ENCODE measurements at regions not wholly inside any gene's neighbourhood (a gene's known extent, or its start where the extent isn't known, plus 50 kb on each side); places are given as distances from the start of the nearest gene placed in this dataset.

DNA sequence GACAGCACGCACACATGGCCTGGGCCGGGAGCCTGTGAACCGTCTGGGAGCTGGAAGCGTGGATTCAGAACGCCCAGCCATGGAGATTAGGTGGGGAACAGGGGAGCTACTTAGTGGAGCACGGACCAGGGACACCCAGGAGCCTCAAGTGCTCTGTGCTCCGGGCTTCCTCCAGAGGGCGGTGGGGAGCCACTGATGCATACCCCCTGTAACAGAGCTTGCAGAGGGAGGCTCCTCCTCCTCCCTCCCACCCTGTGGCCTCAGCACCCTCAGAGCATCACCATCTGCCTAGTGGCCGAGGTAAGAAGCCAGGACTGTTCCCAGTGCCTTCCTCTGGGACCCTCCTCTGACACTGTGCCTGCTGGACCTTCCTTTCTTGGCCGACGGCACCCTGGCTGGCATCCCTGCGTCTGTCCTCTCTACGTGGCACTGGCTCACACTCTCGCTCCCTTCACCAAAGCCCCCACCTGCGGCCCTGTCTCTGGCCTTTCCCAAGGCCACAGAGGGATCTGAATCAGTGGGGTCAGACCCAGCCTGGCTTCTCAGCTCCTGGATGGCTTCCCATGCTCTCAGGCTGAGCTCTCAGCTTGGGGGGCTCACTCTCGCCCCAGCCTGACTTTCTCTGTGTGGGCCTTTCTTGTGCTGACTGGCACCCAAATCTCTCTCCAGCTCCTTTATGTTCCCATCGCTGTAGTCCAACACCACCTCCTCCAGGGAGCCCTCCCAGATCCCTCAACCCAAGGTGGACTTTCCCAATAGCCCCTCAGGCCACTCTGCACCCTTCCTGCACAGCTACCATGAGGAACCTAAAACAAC lies 780.9 kb downstream of the BRD1 start:
- Histone ChIP-seq H3K27ac (ENCODE audit: low read length) (no peak overlapping the region), H3K4me1 (ENCODE audit: control insufficient read depth in 1 of 2, insufficient read depth in 2 of 2, low read length in 2 of 2) (no peaks in the 10 kb centered on the region), H3K9me3 (ENCODE audit: control insufficient read depth in 1 of 2, low read length in 2 of 2) (no peaks in the 10 kb centered on the region), H3K27me3 (ENCODE audit: low read depth, low read length) (no peaks in the 10 kb centered on the region), H3K4me3 (ENCODE audit: low read depth in 1 of 2, low read length in 2 of 2) (no peak overlapping the region), H3K36me3 (ENCODE audit: control insufficient read depth in 1 of 2, insufficient read depth in 2 of 2, low read length in 2 of 2) (no peaks in the 10 kb centered on the region)

DNA sequence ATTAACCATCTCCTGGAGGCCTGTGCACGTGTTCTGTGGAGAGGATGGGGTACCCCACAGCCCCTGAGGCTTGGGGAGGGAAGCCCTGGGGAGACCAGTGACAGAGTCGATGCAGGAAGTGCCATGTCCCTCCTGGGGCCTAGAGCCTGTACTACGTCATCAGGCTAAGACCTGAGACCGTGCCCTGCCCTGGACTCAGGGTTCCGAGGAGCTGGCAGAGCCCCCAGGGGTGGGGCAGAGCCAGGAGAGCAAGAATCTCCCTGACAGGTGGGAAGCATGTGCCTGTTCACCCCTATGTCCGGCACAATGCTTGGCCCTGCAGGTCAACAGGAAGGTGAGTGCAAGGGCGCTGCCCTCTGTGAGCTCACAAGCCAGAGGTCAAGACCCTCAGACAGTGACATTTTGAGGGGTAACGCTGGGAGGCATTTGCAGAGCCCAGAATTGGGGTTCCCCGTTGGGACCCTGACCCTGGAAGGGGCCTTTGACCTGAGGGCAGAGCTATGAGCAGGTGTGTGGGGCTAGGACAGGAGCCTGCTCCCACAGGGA lies 781.6 kb downstream of the BRD1 start:
- H3K9me3 ChIP-seq (ENCODE audit: control insufficient read depth in 1 of 2, low read length in 2 of 2) = no peaks in the 10 kb centered on the region
- H3K4me3 ChIP-seq (ENCODE audit: low read depth in 1 of 2, low read length in 2 of 2) = no peak overlapping the region
- H3K27me3 ChIP-seq (ENCODE audit: low read depth, low read length) = no peaks in the 10 kb centered on the region
- H3K27ac ChIP-seq (ENCODE audit: low read length) = no peak overlapping the region
- H3K36me3 ChIP-seq (ENCODE audit: control insufficient read depth in 1 of 2, insufficient read depth in 2 of 2, low read length in 2 of 2) = no peaks in the 10 kb centered on the region
- no peaks in the 10 kb centered on the region for H3K4me1 ChIP-seq (ENCODE audit: control insufficient read depth in 1 of 2, insufficient read depth in 2 of 2, low read length in 2 of 2)

GRCh38 chr22:49045276-49045675 lies 782.4 kb downstream of the BRD1 start:
- Histone ChIP-seq H3K4me1 (ENCODE audit: control insufficient read depth in 1 of 2, insufficient read depth in 2 of 2, low read length in 2 of 2) (no peaks in the 10 kb centered on the region), H3K4me3 (ENCODE audit: low read depth in 1 of 2, low read length in 2 of 2) (no peak overlapping the region), H3K36me3 (ENCODE audit: control insufficient read depth in 1 of 2, insufficient read depth in 2 of 2, low read length in 2 of 2) (no peaks in the 10 kb centered on the region), H3K27me3 (ENCODE audit: low read depth, low read length) (no peaks in the 10 kb centered on the region), H3K27ac (ENCODE audit: low read length) (no peak overlapping the region), H3K9me3 (ENCODE audit: control insufficient read depth in 1 of 2, low read length in 2 of 2) (no peaks in the 10 kb centered on the region)

DNA sequence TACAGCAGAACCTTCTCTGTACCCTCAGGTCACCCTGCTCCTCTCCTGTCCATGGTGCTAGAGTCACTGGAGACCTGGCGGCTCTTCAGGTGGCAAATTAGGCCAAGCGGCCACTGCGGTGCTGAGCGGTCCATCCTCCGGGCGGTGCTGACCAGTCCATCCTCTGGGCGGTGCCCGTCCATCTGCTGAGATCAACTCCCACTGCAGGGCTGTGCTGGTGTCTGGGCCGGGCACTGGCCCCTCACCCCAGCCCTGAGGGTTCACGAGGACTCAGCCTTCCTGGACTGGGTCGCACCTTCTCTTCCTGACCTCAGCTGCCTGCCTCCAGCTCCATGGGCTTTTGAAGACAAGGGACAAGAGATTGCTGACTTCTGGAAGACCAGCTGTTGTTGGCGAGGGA lies 782.9 kb downstream of the BRD1 start:
- Histone ChIP-seq H3K4me3 (ENCODE audit: low read depth in 1 of 2, low read length in 2 of 2) (no peak overlapping the region), H3K36me3 (ENCODE audit: control insufficient read depth in 1 of 2, insufficient read depth in 2 of 2, low read length in 2 of 2) (no peaks in the 10 kb centered on the region), H3K9me3 (ENCODE audit: control insufficient read depth in 1 of 2, low read length in 2 of 2) (no peaks in the 10 kb centered on the region), H3K4me1 (ENCODE audit: control insufficient read depth in 1 of 2, insufficient read depth in 2 of 2, low read length in 2 of 2) (no peaks in the 10 kb centered on the region), H3K27me3 (ENCODE audit: low read depth, low read length) (no peaks in the 10 kb centered on the region), H3K27ac (ENCODE audit: low read length) (no peak overlapping the region)

- Histone ChIP-seq H3K9me3 (ENCODE audit: control insufficient read depth in 1 of 2, low read length in 2 of 2) (no peaks in the 10 kb centered on the region), H3K4me1 (ENCODE audit: control insufficient read depth in 1 of 2, insufficient read depth in 2 of 2, low read length in 2 of 2) (no peaks in the 10 kb centered on the region), H3K36me3 (ENCODE audit: control insufficient read depth in 1 of 2, insufficient read depth in 2 of 2, low read length in 2 of 2) (no peaks in the 10 kb centered on the region), H3K27ac (ENCODE audit: low read length) (no peak overlapping the region), H3K27me3 (ENCODE audit: low read depth, low read length) (no peaks in the 10 kb centered on the region), H3K4me3 (ENCODE audit: low read depth in 1 of 2, low read length in 2 of 2) (no peak overlapping the region)
These were observed 783.6 kb downstream of the BRD1 start for GRCh38 chr22:49044091-49044490.

- Histone ChIP-seq H3K27ac (ENCODE audit: low read length) (no peak overlapping the region), H3K27me3 (ENCODE audit: low read depth, low read length) (no peaks in the 10 kb centered on the region), H3K9me3 (ENCODE audit: control insufficient read depth in 1 of 2, low read length in 2 of 2) (no peaks in the 10 kb centered on the region), H3K4me3 (ENCODE audit: low read depth in 1 of 2, low read length in 2 of 2) (no peak overlapping the region), H3K4me1 (ENCODE audit: control insufficient read depth in 1 of 2, insufficient read depth in 2 of 2, low read length in 2 of 2) (no peaks in the 10 kb centered on the region), H3K36me3 (ENCODE audit: control insufficient read depth in 1 of 2, insufficient read depth in 2 of 2, low read length in 2 of 2) (no peaks in the 10 kb centered on the region)
These were observed 784.5 kb downstream of the BRD1 start for GRCh38 chr22:49042877-49043859.

DNA sequence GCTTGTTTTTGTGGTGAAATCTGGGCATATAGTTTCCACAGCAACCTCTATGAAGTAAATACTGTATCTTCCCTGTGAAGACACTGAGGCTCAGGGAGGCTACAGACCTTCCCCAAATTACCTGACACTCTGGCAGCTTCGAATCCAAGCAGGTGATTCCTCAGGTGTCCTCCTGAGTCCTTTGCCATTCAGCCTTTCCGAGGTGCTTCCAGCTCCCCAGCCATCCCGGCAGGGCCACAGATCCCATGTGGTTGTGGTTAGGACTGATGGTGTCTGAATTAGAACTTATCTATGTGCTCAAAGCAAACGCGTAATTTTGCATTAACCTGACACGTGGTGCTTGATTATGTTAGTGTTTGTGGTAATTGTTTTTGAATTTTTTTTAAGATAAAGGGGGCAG lies 785.6 kb downstream of the BRD1 start:
- Histone ChIP-seq H3K27ac (ENCODE audit: low read length) (no peak overlapping the region), H3K4me3 (ENCODE audit: low read depth in 1 of 2, low read length in 2 of 2) (no peak overlapping the region), H3K4me1 (ENCODE audit: control insufficient read depth in 1 of 2, insufficient read depth in 2 of 2, low read length in 2 of 2) (no peaks in the 10 kb centered on the region), H3K27me3 (ENCODE audit: low read depth, low read length) (no peaks in the 10 kb centered on the region), H3K36me3 (ENCODE audit: control insufficient read depth in 1 of 2, insufficient read depth in 2 of 2, low read length in 2 of 2) (no peaks in the 10 kb centered on the region), H3K9me3 (ENCODE audit: control insufficient read depth in 1 of 2, low read length in 2 of 2) (no peaks in the 10 kb centered on the region)

DNA sequence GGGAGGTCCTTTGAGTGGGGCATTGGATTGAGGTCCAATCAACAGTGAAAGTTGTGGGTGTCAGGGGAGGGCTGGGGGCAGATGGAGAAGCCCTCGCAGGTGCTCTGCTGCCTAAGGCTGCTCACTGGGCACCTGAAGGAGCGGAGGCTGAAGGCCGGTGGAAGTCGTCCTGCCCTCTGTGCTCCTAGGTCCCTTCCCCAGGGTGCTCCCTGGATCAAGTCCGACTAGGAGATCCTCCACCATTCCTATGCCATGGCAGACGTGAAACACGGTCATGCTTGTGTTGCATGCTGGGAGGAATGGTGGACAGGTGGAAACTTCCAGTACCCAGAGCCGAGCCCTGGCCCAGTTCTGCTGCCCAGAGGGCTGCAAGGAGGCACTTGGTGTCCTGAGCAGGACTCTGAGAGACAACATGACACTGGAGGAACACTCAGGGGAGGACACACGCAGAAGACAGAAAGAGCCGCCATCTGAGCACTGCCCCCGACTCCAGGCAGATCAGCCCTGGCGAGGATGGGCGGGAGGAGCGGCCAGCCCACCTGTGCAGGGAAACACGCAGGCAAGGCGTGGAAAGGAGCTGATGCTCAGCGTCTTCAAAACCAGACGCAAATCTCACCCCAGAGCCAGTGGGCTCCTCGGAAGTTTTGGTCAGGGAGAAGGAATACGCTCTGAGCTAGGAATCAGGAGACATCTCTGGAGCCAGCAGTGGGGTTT lies 786.8 kb downstream of the BRD1 start:
- Histone ChIP-seq H3K9me3 (ENCODE audit: control insufficient read depth in 1 of 2, low read length in 2 of 2) (no peaks in the 10 kb centered on the region), H3K27ac (ENCODE audit: low read length) (no peak overlapping the region), H3K4me3 (ENCODE audit: low read depth in 1 of 2, low read length in 2 of 2) (no peak overlapping the region), H3K36me3 (ENCODE audit: control insufficient read depth in 1 of 2, insufficient read depth in 2 of 2, low read length in 2 of 2) (no peaks in the 10 kb centered on the region), H3K4me1 (ENCODE audit: control insufficient read depth in 1 of 2, insufficient read depth in 2 of 2, low read length in 2 of 2) (no peaks in the 10 kb centered on the region), H3K27me3 (ENCODE audit: low read depth, low read length) (no peaks in the 10 kb centered on the region)

DNA sequence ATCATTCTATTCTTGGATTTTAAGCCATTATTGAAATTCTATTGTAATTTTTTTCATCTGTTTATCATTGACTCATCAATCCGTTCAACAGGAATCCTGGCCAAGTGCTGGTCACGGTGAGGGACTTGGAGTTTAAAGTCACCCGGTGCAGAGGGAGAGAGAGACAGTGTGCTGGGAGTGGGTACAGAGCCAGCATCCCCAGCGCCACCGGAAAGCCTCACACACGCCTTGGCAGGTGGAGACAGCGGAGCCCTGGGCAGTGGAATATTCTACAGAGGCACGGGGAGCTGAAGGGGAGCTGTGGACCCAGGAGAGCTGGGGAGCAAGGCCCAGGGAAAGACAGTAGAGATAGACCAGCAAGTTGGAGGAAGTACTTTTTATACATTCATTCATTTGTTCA lies 787.6 kb downstream of the BRD1 start:
- H3K27me3 ChIP-seq (ENCODE audit: low read depth, low read length) = no peaks in the 10 kb centered on the region
- no peak overlapping the region for H3K27ac ChIP-seq (ENCODE audit: low read length)
- no peak overlapping the region for H3K4me3 ChIP-seq (ENCODE audit: low read depth in 1 of 2, low read length in 2 of 2)
- H3K9me3 ChIP-seq (ENCODE audit: control insufficient read depth in 1 of 2, low read length in 2 of 2) = no peaks in the 10 kb centered on the region
- H3K4me1 ChIP-seq (ENCODE audit: control insufficient read depth in 1 of 2, insufficient read depth in 2 of 2, low read length in 2 of 2) = no peaks in the 10 kb centered on the region
- H3K36me3 ChIP-seq (ENCODE audit: control insufficient read depth in 1 of 2, insufficient read depth in 2 of 2, low read length in 2 of 2) = no peaks in the 10 kb centered on the region

DNA sequence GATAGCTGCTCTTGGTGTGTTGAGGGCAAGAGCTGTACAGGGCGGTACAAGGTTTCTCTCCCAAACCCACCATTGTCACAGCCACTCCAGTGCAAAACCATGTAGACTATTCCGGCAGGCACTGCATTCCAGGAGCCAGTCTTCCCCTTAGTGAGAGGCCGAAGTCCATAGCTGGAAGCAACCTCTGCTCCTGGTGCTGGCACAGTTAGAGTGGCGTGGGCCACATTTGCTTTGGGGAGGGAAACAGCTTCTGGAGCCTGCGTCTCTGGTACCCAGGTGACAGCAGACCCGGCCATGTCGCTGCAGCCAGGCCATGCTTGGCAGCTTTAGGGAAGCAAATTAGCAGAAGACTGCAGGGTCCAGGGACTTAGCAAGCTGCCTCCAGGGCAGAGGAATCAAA lies 788.0 kb downstream of the BRD1 start:
- H3K27ac ChIP-seq (ENCODE audit: low read length) = no peak overlapping the region
- H3K27me3 ChIP-seq (ENCODE audit: low read depth, low read length) = no peaks in the 10 kb centered on the region
- H3K36me3 ChIP-seq (ENCODE audit: control insufficient read depth in 1 of 2, insufficient read depth in 2 of 2, low read length in 2 of 2) = no peaks in the 10 kb centered on the region
- H3K4me3 ChIP-seq (ENCODE audit: low read depth in 1 of 2, low read length in 2 of 2) = no peak overlapping the region
- no peaks in the 10 kb centered on the region for H3K4me1 ChIP-seq (ENCODE audit: control insufficient read depth in 1 of 2, insufficient read depth in 2 of 2, low read length in 2 of 2)
- H3K9me3 ChIP-seq (ENCODE audit: control insufficient read depth in 1 of 2, low read length in 2 of 2) = no peaks in the 10 kb centered on the region

Measured in muscle layer of duodenum (tissue), 2 donors.